SK-N-SH (cell line): ENCODE measurements at regions not wholly inside any gene's neighbourhood (a gene's known extent, or its start where the extent isn't known, plus 50 kb on each side); places are given as distances from the start of the nearest gene placed in this dataset.

Experiments
- CTCF ChIA-PET: fragments of 300-600, 350-600 bp; formaldehyde crosslinking; extraction: SDS; loops from one replicate; lab custom pipeline; 2021; lab: Yijun Ruan, JAX
- POLR2A ChIA-PET: fragments of 350-600 bp; sonication (Branson Sonifier 250); formaldehyde crosslinking; extraction: SDS; loops from one replicate; lab custom pipeline; 2020; ENCODE audit warnings: antibody characterized with exemption, inconsistent platforms; lab: Yijun Ruan, JAX
- DNase-seq: peaks from one replicate; pipeline ENCODE4 v3.0.0; 2012
- H2AFZ ChIP-seq: fragments of 200-600 bp; sonication (generic); 2 replicates; pipeline ENCODE4 v1.8.1; 2016; ENCODE audit warnings: antibody characterized with exemption, mild to moderate bottlenecking, low read depth
- H3F3A ChIP-seq: fragments of 200-600 bp; sonication (generic); replicated peaks from 2 replicates; pipeline ENCODE3; 2016; ENCODE audit warnings: antibody characterized with exemption, mild to moderate bottlenecking; ENCODE audit not compliant: insufficient read depth
- H3K27ac ChIP-seq, 2 experiments: fragments of 200-500 bp in 1 of 2; fragments of 200-600 bp in 1 of 2; sonication (Bioruptor generic) in 1 of 2; sonication (generic), shearing (Covaris generic) in 1 of 2; 2 replicates each; pipeline versions ENCODE4 v1.5.1 to v1.6.1; 2014 to 2016; ENCODE audit warnings: low read depth in 2 of 2, inconsistent platforms in 1 of 2, low read length in 1 of 2, mild to moderate bottlenecking in 1 of 2, mixed read lengths in 1 of 2
- H3K27me3 ChIP-seq: fragments of 200-600 bp; sonication (generic), shearing (Covaris generic); 2 replicates; pipeline ENCODE4 v1.6.1; 2016; ENCODE audit warnings: mixed run types; ENCODE audit not compliant: insufficient read depth
- H3K36me3 ChIP-seq, 2 experiments: fragments of 200-500 bp in 1 of 2; fragments of 200-600 bp in 1 of 2; sonication (Bioruptor generic) in 1 of 2; sonication (generic) in 1 of 2; replicated peaks in 1 of 2; 2 replicates each; pipeline versions ENCODE3 to v1.5.1; 2014 to 2016; ENCODE audit warnings: low read length in 1 of 2, mild to moderate bottlenecking in 1 of 2; ENCODE audit not compliant: insufficient read depth in 2 of 2, control insufficient read depth in 1 of 2
- H3K4me1 ChIP-seq, 2 experiments: fragments of 200-500 bp in 1 of 2; fragments of 200-600 bp in 1 of 2; sonication (Bioruptor generic) in 1 of 2; sonication (generic), shearing (Covaris generic) in 1 of 2; 2 replicates each; pipeline versions ENCODE4 v1.5.1 to v1.6.1; 2014 to 2016; ENCODE audit warnings: low read depth in 1 of 2, low read length in 1 of 2, mixed run types in 1 of 2; ENCODE audit not compliant: insufficient read depth in 2 of 2, control insufficient read depth in 1 of 2
- H3K4me2 ChIP-seq: fragments of 200-600 bp; sonication (generic), shearing (Covaris generic); 2 replicates; pipeline ENCODE4 v1.6.1; 2017; ENCODE audit warnings: mixed run types
- H3K4me3 ChIP-seq, 2 experiments: fragments of 200-500 bp in 1 of 2; fragments of 200-600 bp in 1 of 2; sonication (Bioruptor generic) in 1 of 2; sonication (generic), shearing (Covaris generic) in 1 of 2; 2 replicates each; pipeline versions ENCODE4 v1.5.1 to v1.8.1; 2014 to 2016; ENCODE audit warnings: low read depth in 2 of 2, inconsistent platforms in 1 of 2, low read length in 1 of 2, mild to moderate bottlenecking in 1 of 2, mixed read lengths in 1 of 2, moderate library complexity in 1 of 2
- H3K79me2 ChIP-seq: fragments of 200-600 bp; sonication (generic); 2 replicates; pipeline ENCODE4 v1.8.1; 2017; ENCODE audit warnings: mild to moderate bottlenecking; ENCODE audit not compliant: insufficient read depth
- H3K9ac ChIP-seq: fragments of 200-600 bp; sonication (generic); 2 replicates; pipeline ENCODE4 v1.6.1; 2017; ENCODE audit warnings: mixed run types
- H3K9me2 ChIP-seq: fragments of 200-600 bp; sonication (generic); 2 replicates; pipeline ENCODE4 v1.6.1; 2017; ENCODE audit warnings: mixed run types
- H3K9me3 ChIP-seq: fragments of 200-600 bp; sonication (generic); 2 replicates; pipeline ENCODE4 v1.6.1; 2017; ENCODE audit warnings: mixed run types, mild to moderate bottlenecking, moderate library complexity
- H4K20me1 ChIP-seq: fragments of 200-600 bp; sonication (generic); 2 replicates; pipeline ENCODE4 v1.6.1; 2017; ENCODE audit warnings: mild to moderate bottlenecking, mixed run types; ENCODE audit not compliant: insufficient read depth
- CTCF ChIP-seq: fragments of 200-600 bp; sonication (generic); IDR thresholded peaks from 2 replicates; pipeline ENCODE4 v1.6.1; 2017; ENCODE audit warnings: antibody characterized with exemption, mild to moderate bottlenecking, moderate library complexity
- EP300 ChIP-seq, 2 experiments: IDR thresholded peaks; 2 replicates each; pipeline versions ENCODE4 v1.4.0 to v1.6.1; 2012; ENCODE audit warnings: borderline replicate concordance in 1 of 2, low read depth in 1 of 2, low read length in 1 of 2
- EZH2phosphoT487 ChIP-seq: fragments of 200-600 bp; sonication (generic); IDR thresholded peaks from 2 replicates; pipeline ENCODE4 v1.6.1; 2017; ENCODE audit warnings: low read depth, mixed run types, mild to moderate bottlenecking, antibody characterized with exemption, moderate library complexity, borderline replicate concordance
- FOSL2 ChIP-seq: IDR thresholded peaks from 2 replicates; pipeline ENCODE4 v1.4.0; 2012; ENCODE audit warnings: low read depth, mild to moderate bottlenecking, moderate library complexity, borderline replicate concordance
- FOXJ3 ChIP-seq: sonication (generic); formaldehyde crosslinking; IDR thresholded peaks from 2 replicates; pipeline ENCODE4 v1.5.1; 2020; ENCODE audit warnings: mild to moderate bottlenecking, missing genetic modification reagents
- FOXM1 ChIP-seq: IDR thresholded peaks from 2 replicates; pipeline ENCODE4 v1.4.0; 2012; ENCODE audit warnings: low read depth, mild to moderate bottlenecking
- GABPA ChIP-seq: IDR thresholded peaks from 2 replicates; pipeline ENCODE4 v1.4.0; 2012; ENCODE audit warnings: low read depth, mild to moderate bottlenecking
- GATA2 ChIP-seq: sonication (generic); formaldehyde crosslinking; IDR thresholded peaks from 2 replicates; pipeline ENCODE4 v1.5.0; 2020; ENCODE audit warnings: mild to moderate bottlenecking, missing genetic modification reagents
- JUND ChIP-seq: IDR thresholded peaks from 2 replicates; pipeline ENCODE4 v1.4.0; 2012
- MAX ChIP-seq: IDR thresholded peaks from 2 replicates; pipeline ENCODE4 v1.4.0; 2012; ENCODE audit warnings: low read depth
- MXI1 ChIP-seq: IDR thresholded peaks from 2 replicates; pipeline ENCODE4 v1.6.1; 2012; ENCODE audit warnings: mild to moderate bottlenecking, low read depth, low read length, improper control_type of control experiment
- POLR2AphosphoS5 ChIP-seq: IDR thresholded peaks from 2 replicates; pipeline ENCODE4 v1.6.1; 2012; ENCODE audit warnings: low read depth, low read length
- RCOR1 ChIP-seq: fragments of 150-350 bp; IDR thresholded peaks from 2 replicates; pipeline ENCODE4 v1.6.1; 2017; ENCODE audit warnings: antibody characterized with exemption, low read length
- REST ChIP-seq: IDR thresholded peaks from 2 replicates; pipeline ENCODE4 v1.6.1; 2012; ENCODE audit warnings: mild to moderate bottlenecking, low read depth, low read length, moderate library complexity
- RFX5 ChIP-seq: IDR thresholded peaks from 2 replicates; pipeline ENCODE4 v1.6.1; 2012; ENCODE audit warnings: mild to moderate bottlenecking, improper control_type of control experiment, low read length
- SIN3A ChIP-seq: IDR thresholded peaks from 2 replicates; pipeline ENCODE4 v1.6.1; 2012; ENCODE audit warnings: low read depth, mild to moderate bottlenecking, low read length, moderate library complexity, borderline replicate concordance
- TAF1 ChIP-seq: IDR thresholded peaks from 2 replicates; pipeline ENCODE4 v1.6.1; 2012; ENCODE audit warnings: low read depth, mild to moderate bottlenecking, low read length, moderate library complexity, borderline replicate concordance
- TCF12 ChIP-seq: IDR thresholded peaks from 2 replicates; pipeline ENCODE4 v1.4.0; 2012
- USF2 ChIP-seq: fragments of 150-350 bp; IDR thresholded peaks from 2 replicates; pipeline ENCODE4 v1.6.1; 2017; ENCODE audit warnings: antibody characterized with exemption, low read length, low read depth, borderline replicate concordance
- ZBTB33 ChIP-seq: IDR thresholded peaks from 2 replicates; pipeline ENCODE4 v1.4.0; 2012; ENCODE audit warnings: low read depth, borderline replicate concordance
- WGBS: methylation state at CpG from one replicate; pipeline ENCODE4 v1.1.6; 2017; ENCODE audit warnings: low lambda C conversion rate; 5-methylcytosine and 5-hydroxymethylcytosine counted together

GRCh38 chr3:18630295-18630694 is 205.2 kb upstream of the SATB1 start:
- H3K4me1 ChIP-seq: no peaks in the 10 kb centered on the region
- no peaks in the 10 kb centered on the region for H4K20me1 ChIP-seq
- H3K27me3 ChIP-seq: no peaks in the 10 kb centered on the region
- H3F3A ChIP-seq: no peaks in the 10 kb centered on the region
- H2AFZ ChIP-seq: no peak overlapping the region
- H3K9me3 ChIP-seq: no peaks in the 10 kb centered on the region
- no peaks in the 10 kb centered on the region for H3K79me2 ChIP-seq
- no peaks in the 10 kb centered on the region for H3K36me3 ChIP-seq
- POLR2A ChIA-PET: no interaction called here
- H3K27ac ChIP-seq: no peak overlapping the region
- H3K9ac ChIP-seq: no peak overlapping the region
- CTCF ChIA-PET: no interaction called here
- WGBS: 51% methylated on average over 4 of the region's 4 CpGs
- H3K4me3 ChIP-seq: no peak overlapping the region
- TF ChIP-seq ZBTB33 (no peak), FOSL2 (no peak), USF2 (no peak), RCOR1 (no peak), TCF12 (no peak), GATA2 (no peak), JUND (no peak), CTCF (no peak), SIN3A (no peak), RFX5 (no peak), MXI1 (no peak), EP300 (IDR thresholded peaks at IDR 0.05; ENCODE audit: borderline replicate concordance in 1 of 2, low read depth in 1 of 2, low read length in 1 of 2) (no peak)
- DNase-seq: no peak
- H3K9me2 ChIP-seq: no peaks in the 10 kb centered on the region
- no peak overlapping the region for H3K4me2 ChIP-seq

GRCh38 chr3:18625085-18625484 is 199.9 kb upstream of the SATB1 start:
- Histone ChIP-seq H4K20me1 (no peaks in the 10 kb centered on the region), H3K4me3 (no peak overlapping the region), H3F3A (no peaks in the 10 kb centered on the region), H3K36me3 (no peaks in the 10 kb centered on the region), H3K27me3 (no peaks in the 10 kb centered on the region), H3K9me3 (no peaks in the 10 kb centered on the region), H3K4me1 (no peaks in the 10 kb centered on the region), H3K79me2 (no peaks in the 10 kb centered on the region), H3K4me2 (no peak overlapping the region), H2AFZ (no peak overlapping the region), H3K9me2 (no peaks in the 10 kb centered on the region), H3K27ac (no peak overlapping the region), H3K9ac (no peak overlapping the region)
- ChIA-PET CTCF (no interaction called here), POLR2A (no interaction called here)
- 16% methylated on average over 2 of the region's 2 CpGs for WGBS
- no peak for DNase-seq
- no peak for TF ChIP-seq GABPA
- TF ChIP-seq SIN3A: no peak
- no peak for TF ChIP-seq TAF1
- no peak for TF ChIP-seq EZH2phosphoT487
- no peak for TF ChIP-seq REST
- no peak for TF ChIP-seq MXI1
- no peak for TF ChIP-seq FOXM1
- TF ChIP-seq FOXJ3 (CRISPR knock-in tag): no peak
- no peak for TF ChIP-seq FOSL2
- TF ChIP-seq MAX: no peak
- no peak for TF ChIP-seq POLR2AphosphoS5
